ENCODE measurements at regions not wholly inside any gene's neighbourhood (a gene's known extent, or its start where the extent isn't known, plus 50 kb on each side); places are given as distances from the start of the nearest gene placed in this dataset.

GRCh38 chr11:116409238-116409637, 363.5 kb downstream of the BUD13 start:
- Mint-ChIP-seq H3K27me3 (peaks cover 27% of the 10 kb centered on the region), H3K4me3 (ENCODE audit: low read depth) (no peak overlapping the region), H3K4me1 (ENCODE audit: low read depth) (peaks cover 20% of the 10 kb centered on the region), H3K27ac (no peak overlapping the region), H3K36me3 (ENCODE audit: insufficient read depth) (no peaks in the 10 kb centered on the region), H3K9me3 (ENCODE audit: low read depth) (no peaks in the 10 kb centered on the region)
- no peak for DNase-seq (ENCODE audit: low spot score, unreplicated experiment)
- TF ChIP-seq CTCF (IDR thresholded peaks at IDR 0.05; ENCODE audit: unreplicated experiment) = no peak

GRCh38 chr11:116406042-116406441, 366.7 kb downstream of the BUD13 start:
- peaks cover 24% of the 10 kb centered on the region for H3K27me3 Mint-ChIP-seq
- no peak overlapping the region for H3K27ac Mint-ChIP-seq
- no peaks in the 10 kb centered on the region for H3K36me3 Mint-ChIP-seq (ENCODE audit: insufficient read depth)
- no peak overlapping the region for H3K4me3 Mint-ChIP-seq (ENCODE audit: low read depth)
- H3K9me3 Mint-ChIP-seq (ENCODE audit: low read depth) = no peaks in the 10 kb centered on the region
- TF ChIP-seq CTCF (IDR thresholded peaks at IDR 0.05; ENCODE audit: unreplicated experiment) = no peak
- H3K4me1 Mint-ChIP-seq (ENCODE audit: low read depth) = no peaks in the 10 kb centered on the region
- DNase-seq (ENCODE audit: low spot score, unreplicated experiment) = no peak

- Mint-ChIP-seq H3K36me3 (ENCODE audit: insufficient read depth) (no peaks in the 10 kb centered on the region), H3K4me3 (ENCODE audit: low read depth) (no peak overlapping the region), H3K27ac (no peak overlapping the region), H3K27me3 (peaks cover 27% of the 10 kb centered on the region), H3K9me3 (ENCODE audit: low read depth) (no peaks in the 10 kb centered on the region), H3K4me1 (ENCODE audit: low read depth) (no peaks in the 10 kb centered on the region)
- TF ChIP-seq CTCF (IDR thresholded peaks at IDR 0.05; ENCODE audit: unreplicated experiment) = no peak
- no peak for DNase-seq (ENCODE audit: low spot score, unreplicated experiment)
Observed at GRCh38 chr11:116404462-116404798, 368.4 kb downstream of the BUD13 start.

GRCh38 chr11:116403794-116404461, 368.9 kb downstream of the BUD13 start:
- no peak for TF ChIP-seq CTCF (IDR thresholded peaks at IDR 0.05; ENCODE audit: unreplicated experiment)
- no peaks in the 10 kb centered on the region for H3K4me1 Mint-ChIP-seq (ENCODE audit: low read depth)
- H3K27ac Mint-ChIP-seq = no peak overlapping the region
- H3K9me3 Mint-ChIP-seq (ENCODE audit: low read depth) = no peaks in the 10 kb centered on the region
- H3K27me3 Mint-ChIP-seq = peaks cover 27% of the 10 kb centered on the region
- H3K4me3 Mint-ChIP-seq (ENCODE audit: low read depth) = no peak overlapping the region
- H3K36me3 Mint-ChIP-seq (ENCODE audit: insufficient read depth) = no peaks in the 10 kb centered on the region
- no peak for DNase-seq (ENCODE audit: low spot score, unreplicated experiment)

- Mint-ChIP-seq H3K4me1 (ENCODE audit: low read depth) (no peaks in the 10 kb centered on the region), H3K27ac (no peak overlapping the region), H3K4me3 (ENCODE audit: low read depth) (no peak overlapping the region), H3K36me3 (ENCODE audit: insufficient read depth) (no peaks in the 10 kb centered on the region), H3K9me3 (ENCODE audit: low read depth) (no peaks in the 10 kb centered on the region), H3K27me3 (peaks cover 26% of the 10 kb centered on the region)
- no peak for DNase-seq (ENCODE audit: low spot score, unreplicated experiment)
- no peak for TF ChIP-seq CTCF (IDR thresholded peaks at IDR 0.05; ENCODE audit: unreplicated experiment)
Observed at GRCh38 chr11:116400081-116400480, 372.7 kb downstream of the BUD13 start.

Data from progenitor cell of endocrine pancreas (in vitro differentiated cells).